NOMO-1 treated with dmso at 0.1 percent for 144 hours (cell line): ENCODE measurements at regions not wholly inside any gene's neighbourhood (a gene's known extent, or its start where the extent isn't known, plus 50 kb on each side); places are given as distances from the start of the nearest gene placed in this dataset.

Experiments
- DNase-seq: peaks from one replicate; lab custom pipeline; 2025; ENCODE audit not compliant: unreplicated experiment; lab: John Stamatoyannopoulos, UW

DNA sequence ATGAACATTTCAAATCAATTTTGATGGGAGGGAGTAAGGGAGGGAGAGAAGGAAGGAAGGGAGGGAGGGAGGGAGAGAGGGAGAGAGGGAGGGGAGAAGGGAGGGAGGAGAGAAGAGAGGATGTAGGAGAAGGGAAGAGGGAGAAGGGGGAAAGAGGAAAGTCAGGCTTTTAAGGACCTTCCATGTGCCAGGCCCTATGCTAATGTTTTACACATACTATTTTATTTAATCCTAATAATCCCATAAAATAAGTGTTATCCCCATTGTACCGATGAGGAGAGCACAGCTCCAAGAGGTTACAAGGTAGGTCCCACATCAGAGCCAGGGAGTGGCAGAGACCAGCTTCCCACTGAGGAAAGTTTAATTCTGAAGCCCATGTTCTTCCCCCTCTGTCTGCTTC lies 341.9 kb downstream of the RAB28 start:
- DNase-seq, result no peak

DNA sequence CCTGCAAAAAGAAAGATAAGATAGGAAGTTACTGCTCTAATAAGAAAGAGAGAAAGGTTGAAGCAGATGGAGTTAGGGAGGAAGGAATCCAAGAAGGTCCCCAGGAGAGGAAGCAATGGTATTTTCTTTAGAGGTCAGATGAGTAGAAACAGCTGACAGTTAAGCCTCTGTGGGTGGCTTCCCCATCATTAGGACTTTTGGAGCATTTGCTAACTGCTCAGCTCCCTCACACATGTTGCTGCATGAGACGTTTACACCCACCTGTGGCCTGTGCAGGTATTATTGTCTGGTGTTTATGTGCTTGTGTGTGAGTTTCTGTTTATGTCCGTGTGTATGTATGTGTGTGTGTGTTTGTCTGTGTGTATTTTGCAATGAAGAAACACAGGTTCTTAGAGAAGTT lies 346.8 kb downstream of the RAB28 start:
- no peak for DNase-seq

DNA sequence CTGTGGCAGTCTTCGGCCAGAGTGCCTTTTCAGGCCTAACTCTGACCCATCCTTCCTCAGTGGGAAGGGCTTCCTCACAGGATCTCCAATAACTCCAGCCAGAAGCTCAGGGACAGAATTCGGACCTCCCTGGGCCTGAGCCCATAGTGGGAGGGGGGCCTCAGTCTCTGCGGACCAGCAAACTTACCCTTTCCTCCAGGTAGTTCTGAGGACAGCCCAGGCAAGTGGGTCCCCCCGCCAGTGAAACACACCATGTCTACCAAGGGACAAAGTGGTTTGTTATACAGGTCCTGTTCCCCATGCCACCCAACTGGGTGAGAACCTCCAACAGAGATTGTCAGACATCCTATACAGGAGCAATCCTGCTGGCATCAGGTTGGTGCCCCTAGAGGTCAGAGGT lies 350.4 kb downstream of the RAB28 start:
- no peak for DNase-seq

DNA sequence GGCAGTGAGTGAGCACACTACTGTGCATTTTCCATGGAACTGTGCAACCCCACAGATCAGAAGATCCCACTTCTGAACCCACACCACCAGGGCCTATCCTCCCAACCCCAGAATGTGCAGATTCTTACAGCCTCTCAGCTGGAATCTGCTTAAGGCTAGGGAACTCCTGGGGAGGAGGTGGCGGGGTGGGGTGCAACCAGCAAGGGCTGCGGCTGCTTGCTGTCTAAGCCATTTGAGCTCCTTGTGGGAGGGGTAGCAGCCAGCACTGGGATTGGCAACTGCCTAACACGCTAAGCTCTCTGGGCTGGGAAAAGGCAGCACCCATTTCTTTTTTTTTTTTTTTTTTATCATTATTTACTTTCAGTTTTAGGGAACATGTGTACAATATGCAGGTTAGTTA lies 353.3 kb downstream of the RAB28 start:
- no peak for DNase-seq

DNA sequence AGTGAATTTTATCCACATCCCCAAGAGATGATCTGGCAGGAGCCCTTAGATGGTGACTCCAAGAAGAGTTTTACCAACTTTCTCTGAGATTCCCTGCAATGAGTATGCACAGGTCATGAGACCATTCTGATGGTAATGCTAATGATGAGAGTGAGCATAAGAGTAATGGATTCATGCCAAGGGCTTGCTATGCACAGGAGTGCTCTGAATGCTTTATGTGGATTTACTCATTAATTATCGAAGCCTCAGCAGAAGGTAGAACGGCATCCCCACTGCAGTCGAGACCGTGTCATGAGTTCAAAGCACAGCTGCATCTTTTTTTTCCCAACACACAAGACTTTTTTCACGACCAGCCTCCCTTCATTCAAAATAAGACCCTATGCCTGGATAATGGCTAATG lies 355.0 kb downstream of the RAB28 start:
- no peak for DNase-seq

DNA sequence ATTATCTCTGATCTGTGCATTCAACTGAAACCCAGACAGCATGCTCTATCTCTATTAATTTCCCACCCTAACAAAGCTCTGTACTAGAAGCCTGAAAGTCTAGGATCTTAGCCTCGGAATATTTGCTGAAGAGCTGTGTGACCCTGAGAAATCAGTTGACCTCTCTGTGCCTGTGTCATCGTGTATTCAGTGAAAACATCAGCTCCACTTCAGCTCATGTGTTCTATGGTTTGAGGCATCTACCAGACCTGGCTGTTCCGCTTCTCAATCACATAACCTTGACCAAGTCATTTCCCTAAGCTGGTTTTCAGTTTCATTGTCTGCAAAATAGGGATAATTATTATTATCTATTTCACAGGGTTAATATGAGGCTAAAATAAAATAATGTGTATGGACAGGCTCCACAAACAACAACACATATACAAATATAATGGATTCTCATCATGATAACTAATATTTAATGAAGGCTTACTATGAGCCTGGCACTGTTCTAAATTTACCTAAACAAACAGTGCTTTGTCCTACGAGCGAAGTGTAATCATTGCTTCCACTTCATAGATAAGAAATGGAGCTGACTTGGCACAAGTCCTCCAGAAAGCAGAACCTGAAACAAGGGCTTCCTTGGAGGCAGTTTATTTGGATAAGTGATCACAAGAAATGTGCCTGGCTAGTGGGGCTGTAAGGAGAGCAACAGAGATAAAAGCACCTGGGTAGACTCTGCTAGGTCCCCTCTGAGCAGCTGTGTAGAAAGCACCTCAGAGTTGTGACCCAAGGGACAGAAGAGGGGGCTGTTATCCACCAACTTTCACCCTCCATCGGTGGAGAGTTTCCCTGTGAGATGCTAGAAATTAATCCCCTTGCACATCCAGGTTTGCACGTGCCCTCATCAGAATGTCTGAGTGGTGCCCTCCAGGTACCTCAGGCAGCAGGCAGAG lies 356.9 kb downstream of the RAB28 start:
- DNase-seq, result no peak

DNA sequence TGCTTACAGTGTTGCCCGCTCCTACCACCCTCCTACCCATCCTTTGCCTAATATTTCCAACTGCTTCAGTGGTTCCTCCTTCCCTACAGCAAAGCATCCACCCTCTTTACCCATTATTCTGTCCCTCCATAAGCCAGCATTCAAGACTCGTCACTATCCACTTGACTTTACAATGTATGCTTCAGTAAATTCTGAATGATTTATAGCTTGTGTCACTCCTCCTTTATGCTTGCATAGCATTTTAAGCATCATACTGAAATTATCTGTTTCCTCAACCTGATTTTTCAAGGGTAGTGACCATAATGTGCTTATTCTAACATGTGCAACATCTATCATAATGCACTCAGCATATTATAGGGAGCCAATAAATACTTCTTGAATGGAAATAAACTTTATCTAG lies 365.5 kb downstream of the RAB28 start:
- no peak for DNase-seq

DNA sequence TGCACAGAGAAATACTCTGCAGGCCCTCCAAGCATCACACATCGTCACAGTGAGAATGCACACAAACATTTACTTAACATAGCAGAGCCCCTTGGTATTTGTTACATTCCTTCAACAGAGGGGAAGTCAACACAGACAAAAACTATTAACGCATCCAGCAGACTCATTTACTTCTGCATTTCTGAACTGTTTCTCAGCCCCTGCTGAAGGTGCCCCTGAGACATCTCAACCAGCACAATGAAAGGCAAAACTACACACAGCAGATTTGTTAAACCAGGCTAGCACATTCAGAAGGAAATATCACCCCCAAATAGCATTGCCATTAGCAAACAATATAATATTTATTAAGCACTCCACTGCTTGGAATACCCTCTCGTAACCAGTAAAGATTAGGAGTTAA lies 367.0 kb downstream of the RAB28 start:
- DNase-seq, result no peak

DNA sequence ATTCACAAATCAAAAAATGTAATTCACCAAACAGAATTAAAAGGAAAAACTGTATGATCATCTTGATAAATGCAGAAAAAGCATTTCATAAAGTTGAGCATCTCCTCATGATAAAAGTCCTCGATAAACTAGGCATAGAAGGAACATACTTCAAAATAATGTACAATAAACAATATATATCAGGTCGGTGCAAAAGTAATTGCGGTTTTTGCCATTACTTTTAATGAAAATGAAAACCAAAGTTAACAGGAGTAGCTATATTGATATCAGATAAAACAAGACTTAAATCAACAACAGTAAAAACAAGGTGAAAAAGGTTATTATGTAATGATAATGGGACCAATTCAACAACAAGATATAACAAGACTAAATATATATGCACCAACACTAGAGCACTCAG lies 372.1 kb downstream of the RAB28 start:
- no peak for DNase-seq

DNA sequence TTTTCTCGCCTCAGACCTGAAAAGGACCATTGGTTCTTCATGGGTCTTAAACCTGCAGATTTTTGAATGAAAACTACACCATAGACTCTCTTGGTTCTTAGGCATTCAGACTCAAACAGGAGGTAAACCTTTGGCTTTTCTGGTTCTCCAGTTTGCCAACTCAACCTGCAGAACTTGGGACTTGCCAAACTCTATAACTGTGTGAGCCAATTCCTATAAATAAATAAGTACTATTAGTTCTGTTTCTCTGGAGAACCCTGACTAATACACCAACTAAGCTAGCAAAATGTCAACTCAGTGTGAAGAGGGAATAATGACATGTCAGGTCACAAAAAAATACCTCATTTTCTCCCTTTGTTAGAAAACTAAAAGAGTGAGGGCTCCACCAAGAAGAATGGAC lies 374.6 kb downstream of the RAB28 start:
- DNase-seq, result no peak

DNA sequence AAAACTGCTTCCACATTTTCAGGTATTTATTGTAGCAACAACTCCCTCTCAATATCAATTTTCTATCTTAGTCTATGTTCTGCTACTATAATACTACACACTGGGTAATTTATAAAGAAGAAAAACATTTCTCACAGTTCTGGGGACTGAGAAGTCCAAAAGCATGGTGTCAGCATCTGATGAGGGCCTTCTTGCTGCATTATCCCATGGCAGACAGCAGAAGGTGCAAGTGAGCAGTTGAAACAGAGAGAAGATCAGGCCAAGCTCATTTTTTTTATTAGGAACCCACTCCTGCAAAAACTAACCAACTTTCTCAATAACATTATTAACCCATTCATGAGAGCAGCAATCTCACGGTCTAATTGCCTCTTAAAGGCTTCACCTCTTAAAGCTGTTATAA lies 376.0 kb downstream of the RAB28 start:
- no peak for DNase-seq

DNA sequence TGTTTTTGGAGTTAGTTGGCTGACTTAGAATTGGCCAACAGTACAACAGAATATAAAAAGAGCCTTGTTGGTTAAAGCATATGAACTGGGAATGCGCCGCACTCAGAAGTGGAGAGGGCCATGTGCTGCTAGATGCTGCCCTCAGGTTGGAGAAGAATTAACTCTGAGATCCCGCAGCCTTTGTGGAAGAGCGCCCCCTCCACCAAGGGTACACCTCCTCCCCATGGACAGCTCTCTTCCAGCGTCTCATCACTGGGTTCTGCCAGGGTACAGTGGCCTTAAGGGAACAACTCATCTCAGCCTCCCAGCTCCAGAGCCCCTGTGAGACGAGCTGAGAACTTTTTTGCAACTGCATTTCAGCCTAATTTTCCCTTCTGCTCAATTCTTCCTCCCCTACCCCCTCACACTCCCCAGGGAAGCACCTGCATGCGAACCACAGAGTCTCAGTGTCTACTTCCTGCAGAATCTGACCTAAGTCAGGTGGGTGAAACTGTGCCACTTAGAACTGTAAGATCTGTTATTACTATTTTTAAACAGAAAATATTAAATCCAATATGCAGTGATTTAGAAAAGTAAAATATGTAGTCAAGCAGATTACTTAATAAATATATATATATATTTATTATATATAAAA lies 380.6 kb downstream of the RAB28 start:
- DNase-seq, result no peak

DNA sequence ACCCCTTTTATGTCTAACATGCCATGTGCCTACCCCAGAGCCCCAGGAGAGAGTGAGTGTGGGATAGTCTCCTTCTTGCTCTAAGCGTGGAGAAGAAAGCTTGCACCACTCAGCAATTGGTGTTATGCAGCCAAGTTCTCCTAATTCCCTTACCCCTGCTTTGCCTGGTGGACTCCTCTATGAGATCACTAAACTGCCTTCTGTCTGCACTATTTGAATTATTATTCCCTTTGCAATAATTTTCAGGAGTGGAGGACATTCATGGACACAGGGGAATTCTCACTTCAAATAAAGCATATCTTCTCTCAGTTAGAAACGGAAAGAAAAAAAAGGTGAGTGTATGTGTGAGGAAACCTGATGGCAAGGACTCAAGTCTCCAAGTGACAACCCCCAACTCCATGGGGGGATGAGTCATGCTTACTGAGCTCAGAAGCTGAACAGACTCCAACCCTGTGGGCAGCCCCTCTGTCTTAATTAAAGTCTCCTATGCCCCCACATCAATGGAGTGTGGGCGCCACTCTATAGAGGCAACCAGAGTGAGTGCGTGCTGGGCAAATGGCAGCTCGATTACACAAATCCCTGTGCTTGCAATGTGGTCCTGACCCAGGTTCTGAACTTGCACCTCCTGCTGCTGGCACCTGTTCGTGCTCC lies 381.9 kb downstream of the RAB28 start:
- no peak for DNase-seq

DNA sequence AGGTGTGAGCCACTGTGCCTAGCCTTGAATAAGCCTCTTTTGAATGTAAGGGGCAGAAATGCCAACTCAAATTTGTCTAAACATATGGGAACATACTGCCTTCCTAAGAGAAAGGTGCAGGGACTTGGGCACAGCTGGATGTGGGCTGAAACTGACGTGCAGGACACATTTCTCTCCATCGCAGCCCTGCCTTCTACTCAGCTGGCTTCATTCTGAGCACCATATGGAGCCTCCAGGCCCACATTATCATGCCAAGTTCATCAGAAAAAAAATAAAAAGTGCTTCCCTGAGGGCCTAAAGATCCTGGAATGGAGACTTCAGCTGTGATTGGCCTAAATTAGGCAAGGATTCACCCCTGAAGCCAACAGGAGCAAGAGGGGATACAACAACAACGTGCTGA lies 386.2 kb downstream of the RAB28 start:
- no peak for DNase-seq

DNA sequence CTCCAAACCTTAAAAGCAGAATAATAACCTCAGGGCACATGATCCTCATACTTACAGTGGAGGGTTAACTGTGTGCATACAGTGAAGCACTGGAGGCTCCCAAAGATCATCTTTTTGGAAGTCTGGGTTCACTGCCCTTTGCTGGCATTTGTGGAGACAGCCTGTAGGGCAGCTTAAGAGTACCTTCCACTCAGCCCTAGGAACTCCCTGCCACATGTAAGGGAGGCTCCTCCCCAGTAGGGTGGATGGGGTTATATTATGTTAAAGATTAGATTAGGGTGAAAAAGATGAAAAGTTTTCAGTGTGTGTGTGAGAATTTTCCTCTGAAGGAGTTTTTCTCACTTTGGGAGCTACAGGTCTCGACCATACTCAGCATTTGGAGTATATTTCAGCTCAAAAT lies 388.4 kb downstream of the RAB28 start:
- DNase-seq, result no peak

DNA sequence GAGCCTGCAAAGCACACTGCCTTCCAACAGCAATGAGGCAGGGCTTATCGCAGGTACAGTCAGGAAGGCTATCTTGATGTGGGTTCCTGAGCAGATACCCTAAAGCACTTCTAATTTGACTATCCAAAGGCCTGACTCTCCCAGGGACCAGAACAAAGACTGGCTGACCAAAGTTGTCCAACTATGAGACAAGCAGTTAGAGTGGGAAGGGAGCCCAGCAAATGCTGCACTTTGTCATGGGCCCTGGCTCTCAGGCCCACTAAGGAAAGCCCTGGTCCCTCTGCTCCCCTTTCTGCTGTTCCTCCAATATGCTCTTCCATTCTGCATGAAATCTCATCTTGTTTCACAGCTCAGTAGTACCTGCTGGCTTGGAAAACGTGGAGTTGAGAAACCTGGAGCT lies 391.0 kb downstream of the RAB28 start:
- no peak for DNase-seq

DNA sequence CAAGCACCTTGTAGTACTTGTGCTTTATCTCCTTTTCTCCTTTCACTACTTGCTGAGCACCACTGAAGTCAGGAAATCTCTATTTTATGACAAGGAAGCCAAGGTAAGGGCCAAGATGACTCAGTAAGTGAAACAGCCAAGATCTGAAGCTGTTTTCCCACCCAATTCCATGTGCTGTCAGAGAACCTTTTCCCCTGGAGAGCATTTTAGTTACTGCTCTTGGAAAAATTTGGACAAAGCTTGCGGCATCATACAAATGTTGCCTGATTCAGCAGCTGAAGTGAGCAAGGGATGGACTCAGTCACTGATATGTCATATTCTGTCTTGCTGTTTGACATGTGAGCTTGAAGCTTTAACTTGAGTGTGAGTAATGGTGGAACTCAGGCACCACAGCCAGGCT lies 391.4 kb downstream of the RAB28 start:
- no peak for DNase-seq

DNA sequence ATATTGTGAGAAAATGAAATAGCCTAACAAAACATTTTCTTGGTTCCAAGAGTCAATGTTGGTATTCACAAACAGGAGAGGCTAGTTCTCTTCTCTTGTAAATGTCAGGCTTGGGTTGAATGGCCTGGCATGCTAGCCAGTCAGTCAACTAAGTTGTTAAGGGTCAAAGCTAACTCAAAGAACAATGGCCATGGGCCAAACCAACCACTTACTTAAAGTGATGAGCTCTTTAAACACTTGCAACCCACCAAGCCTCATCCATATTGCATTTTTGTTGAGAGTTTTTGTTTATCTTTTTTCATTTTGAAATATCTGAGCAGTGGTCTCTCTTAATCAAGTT lies 394.5 kb downstream of the RAB28 start:
- DNase-seq, result no peak

DNA sequence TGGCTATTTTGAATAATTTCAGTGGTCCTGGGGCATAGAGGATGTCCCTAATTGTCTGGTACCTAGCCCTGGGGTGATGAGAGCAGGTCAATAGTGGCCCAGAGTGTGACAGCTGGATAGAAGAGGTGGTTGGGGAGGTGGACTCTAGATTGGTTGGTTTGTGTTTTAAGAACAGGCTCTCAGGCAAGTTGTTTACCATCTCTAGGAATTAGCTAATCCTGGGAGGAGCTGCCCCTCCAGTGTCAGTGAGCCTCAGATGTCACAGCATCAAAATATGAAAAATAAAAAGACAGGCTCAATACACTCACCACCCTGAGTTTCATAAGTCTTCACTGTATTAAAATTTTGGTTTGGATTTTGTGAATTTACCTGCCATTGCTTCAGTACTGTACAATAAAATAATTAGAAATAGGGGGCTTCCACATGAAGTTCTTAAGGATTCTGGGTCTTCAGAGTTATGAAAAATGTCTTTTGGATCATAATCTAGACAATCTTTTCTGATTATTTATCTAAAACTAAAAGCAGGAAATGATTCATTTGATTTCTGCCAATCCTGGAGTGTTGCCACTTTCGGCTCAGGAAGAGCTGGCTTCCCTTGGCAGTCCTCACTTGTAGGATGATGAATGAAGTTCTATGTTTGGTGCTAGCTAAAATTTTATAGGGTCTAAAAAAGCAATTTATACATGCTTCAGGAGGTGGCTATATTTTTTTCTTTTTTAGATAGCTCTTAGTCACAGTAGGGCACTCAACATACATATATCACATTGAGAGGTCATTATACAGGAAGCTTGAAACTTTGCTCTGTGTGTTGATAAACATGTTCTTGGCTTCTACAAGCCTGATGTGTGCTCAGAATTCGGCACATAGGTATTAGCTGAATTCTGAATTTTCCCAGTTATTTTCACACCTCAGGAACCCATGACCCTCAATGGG lies 395.1 kb downstream of the RAB28 start:
- no peak for DNase-seq

DNA sequence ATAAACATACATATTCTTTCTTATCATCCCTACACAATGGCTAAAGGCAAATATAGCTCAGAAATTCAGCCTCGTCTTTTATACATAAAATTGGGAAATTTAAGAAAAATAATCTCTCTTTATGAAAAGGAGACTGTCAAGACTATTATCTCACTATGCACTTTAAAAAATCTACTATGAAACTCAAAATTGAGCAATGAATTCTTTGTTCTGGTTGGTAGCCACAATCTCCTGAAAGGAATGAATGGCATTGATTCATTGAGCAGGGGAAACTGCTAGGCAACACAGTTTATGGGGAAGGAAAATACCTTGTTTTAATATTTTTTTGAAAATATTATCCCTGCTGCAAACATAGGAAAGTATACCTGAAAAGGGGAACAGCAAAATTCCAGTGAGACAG lies 397.1 kb downstream of the RAB28 start:
- no peak for DNase-seq

DNA sequence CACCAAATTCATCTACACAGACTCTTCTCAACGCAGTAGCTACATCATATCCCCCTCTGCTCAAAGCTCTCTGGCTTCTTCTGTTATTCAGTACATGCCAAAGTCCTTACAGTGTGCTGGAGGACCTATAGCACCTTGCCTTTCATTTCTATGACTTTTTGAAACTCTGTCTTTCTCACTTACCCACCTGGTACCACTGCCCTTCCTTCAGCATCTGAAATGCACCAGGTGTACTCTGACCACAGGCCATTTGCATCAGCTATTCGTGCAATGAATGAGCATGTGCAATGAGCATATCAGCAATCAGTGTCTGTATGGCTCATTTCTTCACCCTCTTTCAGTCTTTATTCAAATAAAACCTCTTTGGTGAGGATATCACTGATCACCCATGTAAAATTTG lies 399.9 kb downstream of the RAB28 start:
- no peak for DNase-seq
